GM12878 (cell line): ENCODE measurements at regions not wholly inside any gene's neighbourhood (a gene's known extent, or its start where the extent isn't known, plus 50 kb on each side); places are given as distances from the start of the nearest gene placed in this dataset.

Source experiments
- ATAC-seq: fragments of 200-7000 bp; cut with Tn5 transposase; 3 replicates; pipeline ENCODE4 v1.9.1; 2020; ENCODE audit warnings: mild to moderate bottlenecking, moderate library complexity
- BruUV-seq: library from RNA; stranded (reverse); fragments of 400-500 nt; replicated peaks from 2 replicates; lab custom pipeline; 2021; lab: Mats Ljungman, UMichigan
- CTCF ChIA-PET: fragments of 300-600 bp; sonication (Branson Sonifier 250); formaldehyde crosslinking; extraction: SDS; loops from one replicate; lab custom pipeline; 2021; ENCODE audit warnings: inconsistent platforms; lab: Yijun Ruan, JAX
- POLR2A ChIA-PET: fragments of 350-600 bp; formaldehyde crosslinking; extraction: SDS; loops from one replicate; lab custom pipeline; 2021; ENCODE audit warnings: inconsistent platforms; lab: Charles Lee
- RAD21 ChIA-PET: fragments of 300-600 bp; sonication (Branson Sonifier 250); formaldehyde crosslinking; loops from one replicate; lab custom pipeline; 2023; ENCODE audit warnings: antibody characterized with exemption; ENCODE audit not compliant: unreplicated experiment; lab: Charles Lee
- SMC1A ChIA-PET: fragments of 300-600 bp; sonication (Branson Sonifier 250); formaldehyde crosslinking; loops from one replicate; lab custom pipeline; 2023; ENCODE audit not compliant: unreplicated experiment, uncharacterized antibody; lab: Charles Lee
- DNase-seq: peaks from one replicate; pipeline ENCODE4 v3.0.0-alpha.2; 2011; ENCODE audit warnings: low read depth, low spot score
- FAIRE-seq: peaks from 3 replicates; lab custom pipeline; 2011; peaks lifted over from hg19 to GRCh38; lab: Jason Lieb, UNC
- H2AFZ ChIP-seq: 2 replicates; pipeline ENCODE4 v1.6.0; 2011; ENCODE audit warnings: low read depth, low read length, control low read depth; ENCODE audit not compliant: control insufficient read depth
- H3K27ac ChIP-seq: 2 replicates; pipeline ENCODE4 v1.5.1; 2011; ENCODE audit warnings: control low read depth; ENCODE audit not compliant: control insufficient read depth, insufficient read depth
- H3K27me3 ChIP-seq, 2 experiments: replicated peaks in 1 of 2; 2 replicates each; pipeline versions ENCODE4 v1.6.0 to v1.6.1; 2011; ENCODE audit warnings: low read length in 1 of 2; ENCODE audit not compliant: control insufficient read depth in 2 of 2, insufficient read depth in 2 of 2
- H3K36me3 ChIP-seq, 2 experiments: 2 replicates each; pipeline ENCODE4 v1.5.1; 2011; ENCODE audit warnings: low read length in 1 of 2; ENCODE audit not compliant: control insufficient read depth in 2 of 2, insufficient read depth in 2 of 2
- H3K4me1 ChIP-seq: 2 replicates; pipeline ENCODE4 v1.6.1; 2011; ENCODE audit warnings: mild to moderate bottlenecking, low read length, moderate library complexity, mixed read lengths; ENCODE audit not compliant: control insufficient read depth, insufficient read depth
- H3K4me2 ChIP-seq: 2 replicates; pipeline ENCODE4 v1.6.0; 2011; ENCODE audit warnings: control low read depth; ENCODE audit not compliant: control insufficient read depth, insufficient read depth
- H3K4me3 ChIP-seq: fragments of 200-600 bp; sonication (generic); 2 replicates; pipeline ENCODE4 v1.5.1; 2016
- H3K79me2 ChIP-seq: 2 replicates; pipeline ENCODE4 v1.6.0; 2011; ENCODE audit warnings: low read length; ENCODE audit not compliant: control insufficient read depth, insufficient read depth
- H3K9ac ChIP-seq: 2 replicates; pipeline ENCODE4 v1.8.0; 2011; ENCODE audit warnings: low read length, control low read depth, mixed read lengths; ENCODE audit not compliant: control insufficient read depth, insufficient read depth
- H3K9me3 ChIP-seq: replicated peaks from 3 replicates; pipeline ENCODE4 v1.5.1; 2011; ENCODE audit warnings: mild to moderate bottlenecking, low read length; ENCODE audit not compliant: control insufficient read depth, insufficient read depth
- H4K20me1 ChIP-seq: 2 replicates; pipeline ENCODE4 v1.6.0; 2011; ENCODE audit not compliant: control insufficient read depth, insufficient read depth
- BHLHE40 ChIP-seq, 2 experiments: fragments of 450-650 bp in 1 of 2; IDR thresholded peaks; 2 replicates each; pipeline ENCODE4 v1.6.1; 2011 to 2017; ENCODE audit warnings: low read depth in 2 of 2, borderline replicate concordance in 1 of 2, improper control_type of control experiment in 1 of 2, low read length in 1 of 2, mild to moderate bottlenecking in 1 of 2
- EED ChIP-seq: sonication (generic); IDR thresholded peaks from 2 replicates; pipeline ENCODE4 v1.6.1; 2016; ENCODE audit warnings: antibody characterized with exemption, low read depth
- FOS ChIP-seq: IDR thresholded peaks from 3 replicates; pipeline ENCODE4 v1.6.1; 2011; ENCODE audit warnings: borderline replicate concordance; ENCODE audit not compliant: insufficient read length; ENCODE audit errors: extremely low read depth
- MEF2A ChIP-seq: IDR thresholded peaks from 2 replicates; pipeline ENCODE4 v1.6.1; 2011; ENCODE audit warnings: low read depth, mild to moderate bottlenecking, low read length, moderate library complexity; ENCODE audit not compliant: insufficient read depth
- MLLT1 ChIP-seq: fragments of 450-650 bp; IDR thresholded peaks from 2 replicates; pipeline ENCODE4 v1.6.1; 2016; ENCODE audit warnings: mild to moderate bottlenecking
- NFXL1 ChIP-seq: fragments of 450-650 bp; IDR thresholded peaks from 2 replicates; pipeline ENCODE4 v1.6.1; 2017; ENCODE audit warnings: antibody characterized with exemption, mild to moderate bottlenecking, borderline replicate concordance
- PAX8 ChIP-seq: fragments of 450-650 bp; IDR thresholded peaks from 2 replicates; pipeline ENCODE4 v1.6.1; 2017; ENCODE audit warnings: mild to moderate bottlenecking, moderate library complexity
- PKNOX1 ChIP-seq: fragments of 450-650 bp; IDR thresholded peaks from 2 replicates; pipeline ENCODE4 v1.6.1; 2016; ENCODE audit warnings: mild to moderate bottlenecking
- PRDM15 ChIP-seq: fragments of 450-650 bp; formaldehyde crosslinking; IDR thresholded peaks from 2 replicates; pipeline ENCODE4 v1.4.0; 2020; ENCODE audit warnings: mild to moderate bottlenecking, moderate library complexity
- RAD21 ChIP-seq: IDR thresholded peaks from 2 replicates; pipeline ENCODE4 v1.6.1; 2011; ENCODE audit warnings: mild to moderate bottlenecking, low read depth, low read length, moderate library complexity; ENCODE audit not compliant: insufficient read depth
- RELA ChIP-seq: fragments of 450-650 bp; IDR thresholded peaks from 2 replicates; pipeline ENCODE4 v1.8.0; 2014; ENCODE audit warnings: borderline replicate concordance; ENCODE audit not compliant: partially characterized antibody
- SMARCA5 ChIP-seq: fragments of 450-650 bp; IDR thresholded peaks from 2 replicates; pipeline ENCODE4 v1.6.1; 2017; ENCODE audit warnings: mild to moderate bottlenecking
- SMC3 ChIP-seq: IDR thresholded peaks from 2 replicates; pipeline ENCODE4 v1.6.1; 2011; ENCODE audit warnings: low read length, improper control_type of control experiment, borderline replicate concordance
- STAT1 ChIP-seq: fragments of 450-650 bp; conservative IDR thresholded peaks from 2 replicates; pipeline ENCODE4 v1.6.1; 2014; ENCODE audit warnings: antibody characterized with exemption, mild to moderate bottlenecking
- WGBS: methylation state at CpG from one replicate; pipeline ENCODE4 v1.1.6; 2016; ENCODE audit warnings: low lambda C conversion rate; ENCODE audit not compliant: insufficient replicate concordance, insufficient coverage; ENCODE audit errors: missing lambda C conversion rate; 5-methylcytosine and 5-hydroxymethylcytosine counted together
- in situ Hi-C: fragments of 300-500 bp; cut with MboI; formaldehyde crosslinking; loops from 9 replicates; pipeline ENCODE4 v1.14.3; 2018; ENCODE audit warnings: mixed read lengths
- intact Hi-C: fragments of 100-400 bp; cut with micrococcal nuclease; formaldehyde crosslinking; loops from one replicate; pipeline ENCODE4 v1.14.2; 2022; ENCODE audit not compliant: unreplicated experiment
- TF ChIP-seq, protein P1 (sequence below), 3 experiments: IDR thresholded peaks in 2 of 3; conservative IDR thresholded peaks in 1 of 3; 2 replicates each; pipeline ENCODE4 v1.5.1; 2011; ENCODE audit warnings: low read depth in 3 of 3, low read length in 3 of 3, mild to moderate bottlenecking in 3 of 3, control low read depth in 2 of 3, moderate library complexity in 2 of 3, inconsistent platforms in 1 of 3, mixed read lengths in 1 of 3; ENCODE audit not compliant: control insufficient read depth in 2 of 3, insufficient read depth in 1 of 3; ENCODE audit errors: extremely low read depth in 1 of 3

- TF ChIP-seq PRDM15 (CRISPR knock-in tag): no peak
- no peak for TF ChIP-seq MLLT1
- no peak for TF ChIP-seq PAX8
- no peak for TF ChIP-seq STAT1
- TF ChIP-seq SMARCA5: no peak
- TF ChIP-seq EED: no peak
- no peak for TF ChIP-seq FOS
Measured at GRCh38 chr16:5502944-5503343, 405.3 kb upstream of the EEF2KMT start (continued).

- DNase-seq (no peak), FAIRE-seq (no peak), ATAC-seq (no peak)
- Histone ChIP-seq H3K36me3 (no peaks in the 10 kb centered on the region), H3K79me2 (no peaks in the 10 kb centered on the region), H3K9ac (no peak overlapping the region), H3K9me3 (no peaks in the 10 kb centered on the region; the same call in 2 of the 3 replicates), H4K20me1 (no peaks in the 10 kb centered on the region), H3K4me1 (no peaks in the 10 kb centered on the region), H3K27ac (no peak overlapping the region), H3K27me3 (no peaks in the 10 kb centered on the region), H2AFZ (no peak overlapping the region), H3K4me3 (no peak overlapping the region), H3K4me2 (no peak overlapping the region)
- in situ Hi-C loops (no loop called here), intact Hi-C loops (loop anchor here (5.0 to 10.0 kb wide), 2 partner anchors 112 to 1140 kb away; no protein-coding TSS in a partner anchor)
- 31% methylated on average over 7 of the region's 7 CpGs for WGBS
- RAD21 ChIA-PET: no interaction called here
- POLR2A ChIA-PET: no interaction called here
- BruUV-seq: no TSS peak
- SMC1A ChIA-PET: no interaction called here
- CTCF ChIA-PET: interaction anchor here (1.4 kb wide), 1 partner anchor 114 kb away, joined by 11 read pairs; no protein-coding TSS in a partner anchor
- TF ChIP-seq MEF2A (no peak), RAD21 (peak; percentile 49), BHLHE40 (IDR thresholded peaks at IDR 0.05; ENCODE audit: borderline replicate concordance in 1 of 2, low read depth in 2 of 2, low read length in 1 of 2) (no peak), NFXL1 (no peak), PAX8 (no peak), RELA (no peak), PKNOX1 (no peak), SMC3 (0 out of 2 replicates have a peak, but pooled peaks have one; percentile 13)
- TF ChIP-seq, protein P1, sequence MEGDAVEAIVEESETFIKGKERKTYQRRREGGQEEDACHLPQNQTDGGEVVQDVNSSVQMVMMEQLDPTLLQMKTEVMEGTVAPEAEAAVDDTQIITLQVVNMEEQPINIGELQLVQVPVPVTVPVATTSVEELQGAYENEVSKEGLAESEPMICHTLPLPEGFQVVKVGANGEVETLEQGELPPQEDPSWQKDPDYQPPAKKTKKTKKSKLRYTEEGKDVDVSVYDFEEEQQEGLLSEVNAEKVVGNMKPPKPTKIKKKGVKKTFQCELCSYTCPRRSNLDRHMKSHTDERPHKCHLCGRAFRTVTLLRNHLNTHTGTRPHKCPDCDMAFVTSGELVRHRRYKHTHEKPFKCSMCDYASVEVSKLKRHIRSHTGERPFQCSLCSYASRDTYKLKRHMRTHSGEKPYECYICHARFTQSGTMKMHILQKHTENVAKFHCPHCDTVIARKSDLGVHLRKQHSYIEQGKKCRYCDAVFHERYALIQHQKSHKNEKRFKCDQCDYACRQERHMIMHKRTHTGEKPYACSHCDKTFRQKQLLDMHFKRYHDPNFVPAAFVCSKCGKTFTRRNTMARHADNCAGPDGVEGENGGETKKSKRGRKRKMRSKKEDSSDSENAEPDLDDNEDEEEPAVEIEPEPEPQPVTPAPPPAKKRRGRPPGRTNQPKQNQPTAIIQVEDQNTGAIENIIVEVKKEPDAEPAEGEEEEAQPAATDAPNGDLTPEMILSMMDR (IDR thresholded peaks at IDR 0.05 in 2 of 3, conservative IDR thresholded peaks at IDR 0.05 in 1 of 3; ENCODE audit: control insufficient read depth in 2 of 3, extremely low read depth in 1 of 3, insufficient read depth in 1 of 3, low read depth in 3 of 3, low read length in 3 of 3): peak in 2 of 3 experiments; percentile 23 to 41; a peak in 1 of 6 replicates
Measured at GRCh38 chr16:5502467-5502869, 404.9 kb upstream of the EEF2KMT start.
